Right lobe of liver (tissue), 4 donors: ENCODE measurements at regions not wholly inside any gene's neighbourhood (a gene's known extent, or its start where the extent isn't known, plus 50 kb on each side); places are given as distances from the start of the nearest gene placed in this dataset.

Source experiments
- CTCF ChIP-seq, 4 donors: fragments of 200-600 bp in 3 of 4; fragments of 450-650 bp in 1 of 4; IDR thresholded peaks; one replicate each; pipeline versions ENCODE4 v1.5.1 to v1.8.0; 2016 to 2022; ENCODE audit warnings: antibody characterized with exemption in 4 of 4, mild to moderate bottlenecking in 2 of 4
- POLR2A ChIP-seq: fragments of 450-650 bp; IDR thresholded peaks from one replicate; pipeline ENCODE4 v1.6.1; 2017; ENCODE audit warnings: antibody characterized with exemption, mild to moderate bottlenecking
- donor health status: DM: no; HTN: no; CAD: no.
- donor health status: DM: no; HTN: no; CAD: no.
- donor health status: DM: no; HTN: yes; CAD: no.

- no peak for TF ChIP-seq CTCF (IDR thresholded peaks at IDR 0.05)
- no peak for TF ChIP-seq POLR2A
Observed at GRCh38 chr12:4213471-4213870, 60.1 kb upstream of the CCND2 start.
